ENCODE measurements at regions not wholly inside any gene's neighbourhood (a gene's known extent, or its start where the extent isn't known, plus 50 kb on each side); places are given as distances from the start of the nearest gene placed in this dataset.

DNA sequence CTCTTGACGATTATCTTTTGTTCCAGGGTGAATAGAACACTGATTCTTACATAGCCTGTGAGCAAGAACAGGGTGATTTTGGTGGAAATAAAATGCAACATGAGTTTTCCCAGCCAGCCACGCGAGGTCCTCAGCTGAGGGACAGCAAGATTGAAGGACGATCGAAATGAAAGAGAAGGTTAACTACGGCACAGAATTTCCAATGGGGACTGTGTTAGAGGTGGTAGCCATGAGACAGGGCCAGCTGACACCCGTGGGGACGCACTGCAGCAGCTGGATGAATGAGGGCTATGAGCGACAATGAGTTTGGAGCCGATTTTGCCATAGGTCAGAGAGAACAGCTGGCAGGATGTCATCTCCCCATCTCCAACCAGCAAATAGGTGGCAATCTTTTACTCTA, 243.4 kb upstream of the PELI2 start:
- TF ChIP-seq, protein P1, sequence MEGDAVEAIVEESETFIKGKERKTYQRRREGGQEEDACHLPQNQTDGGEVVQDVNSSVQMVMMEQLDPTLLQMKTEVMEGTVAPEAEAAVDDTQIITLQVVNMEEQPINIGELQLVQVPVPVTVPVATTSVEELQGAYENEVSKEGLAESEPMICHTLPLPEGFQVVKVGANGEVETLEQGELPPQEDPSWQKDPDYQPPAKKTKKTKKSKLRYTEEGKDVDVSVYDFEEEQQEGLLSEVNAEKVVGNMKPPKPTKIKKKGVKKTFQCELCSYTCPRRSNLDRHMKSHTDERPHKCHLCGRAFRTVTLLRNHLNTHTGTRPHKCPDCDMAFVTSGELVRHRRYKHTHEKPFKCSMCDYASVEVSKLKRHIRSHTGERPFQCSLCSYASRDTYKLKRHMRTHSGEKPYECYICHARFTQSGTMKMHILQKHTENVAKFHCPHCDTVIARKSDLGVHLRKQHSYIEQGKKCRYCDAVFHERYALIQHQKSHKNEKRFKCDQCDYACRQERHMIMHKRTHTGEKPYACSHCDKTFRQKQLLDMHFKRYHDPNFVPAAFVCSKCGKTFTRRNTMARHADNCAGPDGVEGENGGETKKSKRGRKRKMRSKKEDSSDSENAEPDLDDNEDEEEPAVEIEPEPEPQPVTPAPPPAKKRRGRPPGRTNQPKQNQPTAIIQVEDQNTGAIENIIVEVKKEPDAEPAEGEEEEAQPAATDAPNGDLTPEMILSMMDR (conservative IDR thresholded peaks at IDR 0.05; ENCODE audit: low read depth, low read length), result no peak
- no peak for TF ChIP-seq EZH2 (IDR thresholded peaks at IDR 0.05; ENCODE audit: borderline replicate concordance, low read depth, low read length, poor library complexity, severe bottlenecking)
